CD4-positive, alpha-beta T cell treated with Interferon gamma for 1 hour (primary cell): ENCODE measurements at regions not wholly inside any gene's neighbourhood (a gene's known extent, or its start where the extent isn't known, plus 50 kb on each side); places are given as distances from the start of the nearest gene placed in this dataset.
"Not testable (repeated sequence)": the region's sequence is repeated elsewhere in the genome, so short reads cannot be mapped to it uniquely, and the experiment has no call there.

ENCODE experiments used
- DNase-seq: peaks from one replicate; pipeline ENCODE4 v3.0.0-alpha.2; 2020

- no peak for DNase-seq
Measured at GRCh38 chr5:171725205-171725601, 60.4 kb upstream of the SMIM23 start.

GRCh38 chr5:171726819-171727218 lies 58.8 kb upstream of the SMIM23 start:
- DNase-seq, result not testable (repeated sequence)

- no peak for DNase-seq
Measured at GRCh38 chr5:171728686-171729085, 56.9 kb upstream of the SMIM23 start.
